ENCODE measurements at regions not wholly inside any gene's neighbourhood (a gene's known extent, or its start where the extent isn't known, plus 50 kb on each side); places are given as distances from the start of the nearest gene placed in this dataset.
A peak's percentile ranks its signal among the peaks of the same experiment; 100 is the strongest.

GRCh38 chr10:84026821-84027257 is 112.5 kb upstream of the GHITM start:
- H3K4me1 Mint-ChIP-seq = no peaks in the 10 kb centered on the region
- H3K9me3 Mint-ChIP-seq = peaks cover 0 to 8% (median 3%) of the 10 kb centered on the region in 7 donors
- Histone ChIP-seq H4K20me1 (ENCODE audit: insufficient read depth, low read length) (no peaks in the 10 kb centered on the region), H2AFZ (ENCODE audit: insufficient read depth, low read depth, low read length, poor library complexity, severe bottlenecking) (no peak overlapping the region), H3K4me1 (ENCODE audit: control insufficient read depth in 1 of 2, insufficient read depth in 2 of 2, low read length in 2 of 2) (no peaks in the 10 kb centered on the region), H3K27me3 (ENCODE audit: control insufficient read depth in 2 of 2, insufficient read depth in 2 of 2, low read length in 2 of 2) (no peaks in the 10 kb centered on the region), H3K4me3 (replicated peaks in 1 of 3; ENCODE audit: low read depth in 2 of 3, low read length in 3 of 3) (no peak overlapping the region), H3K9me3 (replicated peaks in 1 of 2; ENCODE audit: control insufficient read depth in 1 of 2, insufficient read depth in 1 of 2, low read length in 2 of 2) (no peaks in the 10 kb centered on the region), H3K36me3 (replicated peaks in 1 of 2; ENCODE audit: control insufficient read depth in 1 of 2, insufficient read depth in 2 of 2, low read length in 2 of 2) (no peaks in the 10 kb centered on the region), H3K27ac (ENCODE audit: low read depth in 1 of 2, low read length in 2 of 2) (no peak overlapping the region), H3K9ac (ENCODE audit: insufficient read depth, low read length, poor library complexity, severe bottlenecking) (no peak overlapping the region), H3K4me2 (replicated peaks; ENCODE audit: extremely low read depth, low read length, poor library complexity, severe bottlenecking) (no peak overlapping the region), H3K79me2 (ENCODE audit: insufficient read depth, low read length) (no peaks in the 10 kb centered on the region)
- TF ChIP-seq CTCF (IDR thresholded peaks at IDR 0.05) = peak; percentile 81
- intact Hi-C loops (cut with micrococcal nuclease) = no loop called here
- H3K27ac Mint-ChIP-seq = no peak overlapping the region
- no peak overlapping the region for H3K4me3 Mint-ChIP-seq
- no peak for DNase-seq
- H3K36me3 Mint-ChIP-seq = no peaks in the 10 kb centered on the region
- peaks cover 0 to 1% (median 0%) of the 10 kb centered on the region in 3 donors for H3K27me3 Mint-ChIP-seq (ENCODE audit: low read depth in 3 of 3)

- no peaks in the 10 kb centered on the region for H3K4me1 Mint-ChIP-seq
- WGBS (ENCODE audit: insufficient coverage) = 45% methylated on average over 2 of the region's 4 CpGs
- no peaks in the 10 kb centered on the region for H3K79me2 ChIP-seq (ENCODE audit: insufficient read depth, low read length)
These were observed 109.5 kb upstream of the GHITM start for GRCh38 chr10:84029840-84030239.

More at GRCh38 chr10:84029840-84030239, 109.5 kb upstream of the GHITM start:
- H3K36me3 ChIP-seq (replicated peaks in 1 of 2; ENCODE audit: control insufficient read depth in 1 of 2, insufficient read depth in 2 of 2, low read length in 2 of 2) = no peaks in the 10 kb centered on the region
- TF ChIP-seq CTCF (IDR thresholded peaks at IDR 0.05) = no peak
- no peak overlapping the region for H2AFZ ChIP-seq (ENCODE audit: insufficient read depth, low read depth, low read length, poor library complexity, severe bottlenecking)
- Mint-ChIP-seq H3K9me3 (peaks cover 0 to 2% (median 0%) of the 10 kb centered on the region in 7 donors), H3K27ac (no peak overlapping the region), H3K27me3 (ENCODE audit: low read depth in 3 of 3) (peaks cover 0 to 1% (median 1%) of the 10 kb centered on the region in 3 donors), H3K36me3 (no peaks in the 10 kb centered on the region), H3K4me3 (no peak overlapping the region)
- no peak overlapping the region for H3K9ac ChIP-seq (ENCODE audit: insufficient read depth, low read length, poor library complexity, severe bottlenecking)
- H3K27ac ChIP-seq (ENCODE audit: low read depth in 1 of 2, low read length in 2 of 2) = no peak overlapping the region
- H3K4me3 ChIP-seq (replicated peaks in 1 of 3; ENCODE audit: low read depth in 2 of 3, low read length in 3 of 3) = no peak overlapping the region
- H4K20me1 ChIP-seq (ENCODE audit: insufficient read depth, low read length) = no peaks in the 10 kb centered on the region
- no peaks in the 10 kb centered on the region for H3K9me3 ChIP-seq (replicated peaks in 1 of 2; ENCODE audit: control insufficient read depth in 1 of 2, insufficient read depth in 1 of 2, low read length in 2 of 2)
- no peak overlapping the region for H3K4me2 ChIP-seq (replicated peaks; ENCODE audit: extremely low read depth, low read length, poor library complexity, severe bottlenecking)
- no peaks in the 10 kb centered on the region for H3K4me1 ChIP-seq (ENCODE audit: control insufficient read depth in 1 of 2, insufficient read depth in 2 of 2, low read length in 2 of 2)
- H3K27me3 ChIP-seq (ENCODE audit: control insufficient read depth in 2 of 2, insufficient read depth in 2 of 2, low read length in 2 of 2) = no peaks in the 10 kb centered on the region
- no peak for DNase-seq
- intact Hi-C loops (cut with micrococcal nuclease) = no loop called here

Data from CD14-positive monocyte (primary cell).